ENCODE measurements at regions not wholly inside any gene's neighbourhood (a gene's known extent, or its start where the extent isn't known, plus 50 kb on each side); places are given as distances from the start of the nearest gene placed in this dataset.
"Not testable (repeated sequence)": the region's sequence is repeated elsewhere in the genome, so short reads cannot be mapped to it uniquely, and the experiment has no call there.

DNA sequence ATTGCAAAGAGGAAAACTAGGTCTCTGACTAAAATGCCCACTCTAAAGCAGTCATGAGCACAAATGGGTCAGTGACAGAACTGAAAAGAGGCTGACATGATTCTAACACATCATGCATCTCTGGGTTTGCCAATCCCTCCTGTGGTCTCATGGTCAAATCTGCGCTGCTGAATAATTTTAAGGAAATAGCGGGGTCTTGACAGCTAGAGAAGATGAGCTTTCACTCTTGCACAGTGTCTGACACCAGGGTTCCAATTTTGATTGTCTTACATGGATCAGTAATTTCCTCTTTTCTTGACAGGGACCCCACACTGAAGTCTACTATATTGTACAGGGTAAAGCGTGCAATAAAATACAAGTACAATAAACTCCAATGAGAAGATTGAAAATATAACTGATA, 236.8 kb upstream of the CNR1 start:
- FAIRE-seq (no peak), DNase-seq (ENCODE audit: extremely low spot score, insufficient read length, low read depth) (no peak)

GRCh38 chr6:88390998-88391397, 224.9 kb upstream of the CNR1 start:
- not testable (repeated sequence) for DNase-seq (ENCODE audit: extremely low spot score, insufficient read length, low read depth); FAIRE-seq

DNA sequence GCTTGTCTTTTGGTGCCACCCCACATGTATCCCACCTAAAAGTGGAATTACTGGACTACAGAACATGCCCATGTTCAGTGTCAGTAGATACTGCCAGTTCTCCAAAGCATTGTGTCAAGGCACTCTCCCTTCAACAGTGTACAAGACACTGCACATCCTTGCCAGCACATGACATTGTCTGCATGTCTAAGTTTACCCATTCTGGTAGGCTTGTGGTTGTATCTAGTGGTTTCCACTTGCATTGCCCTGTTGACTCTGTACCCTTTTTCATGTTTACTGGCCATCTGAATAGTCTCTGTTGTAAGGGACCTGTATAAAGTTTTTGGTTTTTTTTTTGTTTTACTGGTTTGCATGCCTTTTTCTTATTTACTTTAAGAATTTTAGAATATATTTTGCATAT, 222.4 kb upstream of the CNR1 start:
- no peak for FAIRE-seq
- DNase-seq (ENCODE audit: extremely low spot score, insufficient read length, low read depth) = no peak

DNA sequence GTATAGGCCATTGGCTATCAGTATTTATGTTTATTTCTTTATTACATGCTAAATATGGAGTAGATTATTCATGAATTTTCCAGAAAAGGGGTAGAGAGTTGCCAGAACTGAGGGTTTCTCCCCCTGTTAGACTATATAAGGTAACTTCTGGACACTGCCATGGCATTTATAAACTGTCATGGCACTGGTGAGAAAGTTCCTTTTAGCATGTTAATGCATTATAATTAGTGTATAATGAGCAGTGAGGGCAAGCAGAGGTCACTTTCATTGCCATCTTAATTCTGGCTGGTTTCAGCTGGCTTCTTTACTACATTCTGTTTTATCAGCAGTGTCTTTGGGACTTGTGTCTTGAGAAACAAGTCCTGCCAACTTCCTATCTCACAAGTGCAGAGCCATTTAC, 220.0 kb upstream of the CNR1 start:
- FAIRE-seq = no peak

DNA sequence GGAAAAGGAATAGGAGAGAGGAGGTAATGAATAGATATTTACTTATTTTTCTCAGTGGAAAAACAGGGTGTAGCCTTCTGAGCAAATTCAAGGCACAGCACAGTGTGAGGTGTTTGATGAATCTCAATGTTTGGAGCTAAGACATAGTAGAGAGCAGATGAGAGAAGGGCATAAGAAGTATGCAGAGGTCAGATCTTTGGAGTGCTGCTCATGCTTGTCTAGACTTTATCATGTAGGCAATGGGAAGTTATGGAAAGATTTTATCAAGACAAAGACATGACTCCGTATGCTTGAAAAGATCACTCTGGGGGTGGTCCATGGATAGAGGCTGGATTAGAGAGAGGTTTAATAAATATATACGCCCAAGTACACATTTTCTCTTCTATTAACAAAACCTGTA, 217.0 kb upstream of the CNR1 start:
- FAIRE-seq (no peak), DNase-seq (ENCODE audit: extremely low spot score, insufficient read length, low read depth) (no peak)

More for the DNA sequence above, 220.0 kb upstream of the CNR1 start:
- no peak for DNase-seq (ENCODE audit: extremely low spot score, insufficient read length, low read depth)

GRCh38 chr6:88381289-88381642, 215.1 kb upstream of the CNR1 start:
- FAIRE-seq (no peak), DNase-seq (ENCODE audit: extremely low spot score, insufficient read length, low read depth) (no peak)

DNA sequence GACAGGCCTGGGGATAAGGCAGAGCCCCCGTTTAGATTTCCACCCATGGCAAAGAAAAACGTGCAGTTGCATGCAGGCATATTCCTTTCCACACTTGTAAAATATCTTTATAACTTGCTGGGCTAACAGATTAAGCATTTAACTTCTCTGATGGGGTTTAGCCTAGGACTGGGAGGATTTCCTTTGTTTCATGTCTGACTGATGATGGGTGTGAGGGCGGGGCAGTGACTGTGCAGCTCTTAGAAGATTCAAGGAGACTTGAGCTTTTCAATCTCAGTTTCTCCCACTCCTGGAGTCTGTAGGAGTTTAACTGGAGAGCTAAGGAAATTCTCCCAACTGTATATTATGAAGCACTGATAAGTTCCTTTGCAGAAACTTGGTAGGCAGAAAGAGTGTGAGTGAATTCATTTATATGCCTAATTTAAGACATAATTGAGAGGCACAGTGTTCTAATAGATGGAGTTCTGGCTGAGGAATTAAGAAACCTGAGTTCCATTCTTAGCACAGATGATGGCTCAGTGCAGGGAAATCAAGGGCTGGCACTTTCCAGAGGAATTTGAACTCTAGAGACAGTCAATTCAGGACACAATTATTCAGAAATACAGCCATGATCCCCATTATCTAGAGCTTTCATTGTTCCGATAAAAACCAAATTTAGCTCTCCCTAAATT, 214.6 kb upstream of the CNR1 start:
- FAIRE-seq (no peak), DNase-seq (ENCODE audit: extremely low spot score, insufficient read length, low read depth) (no peak)

- FAIRE-seq (no peak), DNase-seq (ENCODE audit: extremely low spot score, insufficient read length, low read depth) (no peak)
These were observed 213.9 kb upstream of the CNR1 start for GRCh38 chr6:88380083-88380482.

- DNase-seq (ENCODE audit: extremely low spot score, insufficient read length, low read depth) = no peak
- FAIRE-seq = no peak
These were observed 212.5 kb upstream of the CNR1 start for GRCh38 chr6:88378639-88379038.

DNA sequence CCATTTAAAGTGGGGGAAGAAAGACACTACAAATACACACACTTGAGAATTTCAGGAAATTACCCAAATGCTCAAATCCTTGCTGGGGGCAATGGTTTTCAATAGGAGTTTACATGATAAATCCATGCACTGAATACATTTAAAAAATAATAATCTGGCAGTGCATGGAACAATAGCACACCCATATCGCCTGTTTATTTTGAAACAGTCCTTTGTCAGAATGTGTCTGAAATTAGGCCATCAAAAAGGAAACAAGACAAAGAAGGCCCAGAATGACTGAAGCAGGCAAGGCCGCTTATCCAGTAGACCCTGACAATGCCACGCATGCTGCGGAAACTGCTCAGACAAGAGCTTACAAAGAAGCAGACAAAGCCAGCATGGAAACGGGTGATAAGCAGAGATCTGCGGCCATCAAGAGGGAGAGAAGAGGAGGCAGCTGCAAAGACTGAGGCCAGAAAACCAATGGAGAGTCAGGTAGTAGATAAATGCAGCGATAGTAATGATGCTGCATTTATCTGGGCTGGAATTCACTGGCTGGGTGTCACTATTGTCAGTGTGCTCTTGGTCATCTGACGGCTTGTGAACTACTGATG, 211.9 kb upstream of the CNR1 start:
- no peak for DNase-seq (ENCODE audit: extremely low spot score, insufficient read length, low read depth)
- FAIRE-seq = no peak

DNA sequence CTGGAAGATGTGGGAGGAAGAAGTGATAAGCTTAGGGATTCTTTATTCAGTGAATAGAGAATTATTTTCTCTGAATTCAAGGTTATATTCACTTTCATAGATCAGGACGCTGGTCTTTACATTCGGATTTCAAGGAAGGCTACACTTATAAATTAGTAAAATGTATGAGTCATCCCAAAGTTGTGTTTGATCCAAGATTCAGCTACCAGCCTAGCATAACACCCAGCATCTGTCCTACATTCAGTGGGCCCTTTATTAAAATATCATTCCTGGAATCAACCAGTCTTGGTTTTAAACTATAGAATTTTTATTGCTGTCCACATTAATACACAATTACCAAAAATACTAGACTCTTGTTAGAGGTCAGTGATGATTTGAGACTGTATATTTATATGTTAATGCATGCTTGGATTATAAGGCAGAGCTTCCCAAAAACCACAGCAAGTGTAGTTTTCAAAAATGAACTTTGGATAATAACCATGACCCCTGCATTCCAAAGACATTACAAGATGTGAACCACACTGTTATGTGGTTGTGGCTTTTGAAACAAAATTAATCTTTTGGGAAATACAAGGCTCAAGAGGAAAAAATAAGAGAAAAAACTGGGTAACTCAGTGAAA, 210.7 kb upstream of the CNR1 start:
- no peak for FAIRE-seq
- no peak for DNase-seq (ENCODE audit: extremely low spot score, insufficient read length, low read depth)

DNA sequence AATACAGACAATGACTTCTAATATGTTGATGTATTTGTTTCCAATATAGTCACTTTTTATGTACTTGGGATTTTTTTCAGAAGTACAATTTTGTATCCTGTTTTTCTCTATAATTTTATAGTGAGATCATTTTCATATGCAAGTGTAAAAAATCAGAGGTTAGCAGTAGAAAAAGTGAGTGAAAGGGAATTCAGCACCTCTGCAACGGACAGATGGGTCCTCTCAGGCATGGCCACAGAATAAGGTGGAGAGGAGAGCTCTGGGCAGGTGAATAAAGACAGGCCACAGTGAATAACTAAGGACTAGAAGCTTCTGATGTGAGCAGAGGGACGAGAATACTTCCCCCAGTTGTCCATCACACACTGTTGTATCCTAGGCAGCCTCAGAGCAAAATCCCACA, 210.1 kb upstream of the CNR1 start:
- FAIRE-seq (no peak), DNase-seq (ENCODE audit: extremely low spot score, insufficient read length, low read depth) (no peak)

DNA sequence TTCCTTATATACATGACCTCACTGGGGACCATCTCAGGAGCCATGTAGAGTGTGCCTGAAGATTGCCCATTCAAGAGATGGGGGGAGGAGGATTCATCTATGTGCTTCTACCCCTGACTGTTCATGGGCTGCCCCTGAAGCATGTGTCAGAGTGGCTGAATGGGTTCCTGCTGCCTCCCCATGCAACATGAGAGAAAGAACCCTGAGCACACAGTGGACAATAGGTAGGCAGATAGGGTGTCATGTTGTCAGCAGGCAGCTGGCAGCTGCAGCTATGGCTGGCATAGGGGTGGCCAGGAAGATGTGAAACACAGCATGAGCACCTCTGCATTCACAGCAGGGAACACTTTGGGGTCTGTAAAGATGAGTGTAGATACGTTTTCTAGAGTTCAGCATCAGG, 208.4 kb upstream of the CNR1 start:
- no peak for DNase-seq (ENCODE audit: extremely low spot score, insufficient read length, low read depth)
- no peak for FAIRE-seq

DNA sequence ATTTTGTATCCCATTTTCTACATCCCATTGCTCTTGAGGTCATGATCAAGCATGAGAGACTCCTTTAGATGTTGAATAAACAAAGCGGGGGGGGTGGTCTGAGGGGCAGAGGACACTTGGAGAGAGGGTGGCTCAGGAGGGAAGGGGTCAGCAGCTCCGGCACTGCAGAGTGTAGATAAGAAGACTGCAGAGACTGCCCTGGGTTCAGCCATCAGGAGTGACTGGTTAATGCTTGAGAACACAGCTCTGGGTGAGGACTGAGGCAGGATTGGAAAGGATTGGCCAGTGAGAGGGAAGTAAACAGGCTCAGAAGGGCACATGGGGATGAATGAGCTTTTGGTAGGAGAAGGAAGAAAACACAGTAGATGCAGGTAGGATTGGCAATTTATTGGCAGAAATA, 205.3 kb upstream of the CNR1 start:
- FAIRE-seq = no peak
- DNase-seq (ENCODE audit: extremely low spot score, insufficient read length, low read depth) = no peak

GRCh38 chr6:88370127-88370710, 204.1 kb upstream of the CNR1 start:
- DNase-seq (ENCODE audit: extremely low spot score, insufficient read length, low read depth) (no peak), FAIRE-seq (no peak)

GRCh38 chr6:88369262-88369661, 203.1 kb upstream of the CNR1 start:
- no peak for DNase-seq (ENCODE audit: extremely low spot score, insufficient read length, low read depth)
- FAIRE-seq = no peak

- FAIRE-seq (no peak), DNase-seq (ENCODE audit: extremely low spot score, insufficient read length, low read depth) (no peak)
These were observed 202.1 kb upstream of the CNR1 start for GRCh38 chr6:88368071-88368787.

DNA sequence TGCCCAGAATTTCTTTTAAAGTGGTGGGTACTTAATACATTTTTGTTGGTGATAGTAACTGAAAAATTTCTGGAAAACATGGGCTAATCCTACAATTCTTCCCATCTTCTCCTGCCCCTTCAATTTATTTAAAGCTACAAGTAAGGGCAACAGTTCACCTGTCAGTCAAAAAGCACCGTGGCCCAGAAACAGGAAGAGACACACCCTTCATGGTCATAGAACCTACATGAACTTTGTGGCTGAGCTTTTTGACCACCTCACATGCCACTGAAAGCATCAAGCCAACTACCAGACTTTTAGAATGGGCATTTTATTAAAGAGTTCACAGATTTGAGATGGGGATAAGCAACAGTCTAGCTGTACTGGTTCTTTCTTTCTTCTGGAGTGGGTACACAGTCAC, 201.1 kb upstream of the CNR1 start:
- no peak for FAIRE-seq
- no peak for DNase-seq (ENCODE audit: extremely low spot score, insufficient read length, low read depth)

DNA sequence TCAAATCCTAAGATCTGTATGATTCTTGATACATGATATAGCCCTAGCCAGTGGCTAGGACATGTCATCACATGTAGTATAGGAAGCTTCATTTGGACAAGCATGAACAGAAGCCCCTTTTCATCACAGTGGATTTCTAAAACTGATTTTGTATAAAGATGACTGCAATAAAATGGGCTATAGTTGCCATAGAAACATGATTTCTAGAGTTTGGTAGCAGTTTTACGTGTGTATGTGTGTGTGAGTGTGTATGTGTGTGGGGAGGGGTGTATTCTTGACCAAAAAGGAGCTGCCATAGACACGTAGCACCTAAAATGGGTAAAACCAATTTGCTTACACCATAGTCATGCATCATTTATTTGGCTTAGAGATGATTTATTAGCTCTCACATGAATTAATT, 200.5 kb upstream of the CNR1 start:
- FAIRE-seq (no peak), DNase-seq (ENCODE audit: extremely low spot score, insufficient read length, low read depth) (no peak)

DNA sequence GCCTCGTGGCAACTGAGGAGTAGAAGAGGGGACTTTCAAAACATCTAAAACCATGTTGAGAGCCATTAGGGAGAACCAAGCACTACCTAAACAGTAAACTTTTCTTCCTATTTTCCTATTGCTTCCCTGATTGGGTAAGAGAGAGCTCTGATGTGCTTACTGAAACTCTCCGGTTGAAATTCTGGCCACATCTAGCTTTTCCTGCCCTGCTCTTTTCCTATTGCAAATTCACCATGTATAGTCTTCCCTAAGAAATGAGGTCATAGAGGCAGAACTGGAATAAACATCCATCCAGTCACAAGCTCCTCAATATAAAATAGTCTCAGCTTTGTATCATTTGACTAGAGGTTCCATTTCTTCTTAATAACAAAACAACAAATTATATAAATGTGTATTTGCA, 199.5 kb upstream of the CNR1 start:
- no peak for FAIRE-seq
- DNase-seq (ENCODE audit: extremely low spot score, insufficient read length, low read depth) = no peak

DNA sequence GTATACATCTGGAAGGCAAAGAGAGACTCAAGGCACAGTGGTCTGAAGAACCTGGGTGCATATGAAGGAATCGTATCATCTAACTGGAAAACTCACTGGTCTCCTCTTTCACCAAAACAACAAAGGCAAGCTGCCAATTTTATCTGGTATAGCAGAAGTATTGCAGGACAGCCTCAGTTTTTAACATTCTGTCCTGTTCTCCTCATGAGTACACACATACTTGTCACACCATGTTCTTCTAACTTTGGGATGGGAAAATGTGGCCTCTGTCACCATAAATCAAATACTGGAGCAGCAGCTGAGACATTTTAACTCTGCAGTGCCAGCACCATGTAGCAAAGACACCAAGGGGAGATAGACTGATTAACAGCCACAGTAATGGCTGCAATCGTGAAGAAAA, 199.1 kb upstream of the CNR1 start:
- no peak for FAIRE-seq

More for the DNA sequence above, 199.1 kb upstream of the CNR1 start:
- DNase-seq (ENCODE audit: extremely low spot score, insufficient read length, low read depth) = no peak

All from GM18507 (cell line).